OCI-LY1 (cell line): ENCODE measurements at regions not wholly inside any gene's neighbourhood (a gene's known extent, or its start where the extent isn't known, plus 50 kb on each side); places are given as distances from the start of the nearest gene placed in this dataset.

ENCODE experiments used
- H2AFZ ChIP-seq: fragments of 200-600 bp; sonication (generic), shearing (Covaris generic); 2 replicates; pipeline ENCODE4 v1.6.0; 2014; ENCODE audit warnings: antibody characterized with exemption, mild to moderate bottlenecking, low read length
- H3F3A ChIP-seq: fragments of 200-600 bp; sonication (generic), shearing (Covaris generic); 2 replicates; pipeline ENCODE4 v1.6.0; 2014; ENCODE audit warnings: mild to moderate bottlenecking, antibody characterized with exemption, low read length, moderate library complexity; ENCODE audit not compliant: insufficient read depth
- H3K27ac ChIP-seq: fragments of 200-600 bp; sonication (generic); 2 replicates; pipeline ENCODE4 v1.5.1; 2014; ENCODE audit warnings: low read length, mixed run types, mild to moderate bottlenecking, low read depth; ENCODE audit not compliant: poor library complexity, severe bottlenecking
- H3K27me3 ChIP-seq: fragments of 200-600 bp; sonication (generic); 2 replicates; pipeline ENCODE4 v1.6.0; 2014; ENCODE audit warnings: antibody characterized with exemption, mild to moderate bottlenecking, low read length, moderate library complexity; ENCODE audit not compliant: insufficient read depth
- H3K36me3 ChIP-seq: fragments of 200-600 bp; sonication (generic); 2 replicates; pipeline ENCODE4 v1.6.1; 2014; ENCODE audit warnings: mild to moderate bottlenecking, antibody characterized with exemption, low read length, moderate library complexity, mixed read lengths; ENCODE audit not compliant: insufficient read depth
- H3K4me1 ChIP-seq: fragments of 200-600 bp; sonication (generic); 2 replicates; pipeline ENCODE4 v1.5.1; 2014; ENCODE audit warnings: mild to moderate bottlenecking, low read length, moderate library complexity; ENCODE audit not compliant: insufficient read depth, severe bottlenecking
- H3K4me2 ChIP-seq: fragments of 200-600 bp; sonication (generic), shearing (Covaris generic); 2 replicates; pipeline ENCODE4 v1.6.1; 2014; ENCODE audit warnings: low read length
- H3K4me3 ChIP-seq: fragments of 200-600 bp; sonication (generic); 2 replicates; pipeline ENCODE4 v1.5.1; 2014; ENCODE audit warnings: low read length, low read depth, mild to moderate bottlenecking, mixed read lengths; ENCODE audit not compliant: poor library complexity, severe bottlenecking
- H3K79me2 ChIP-seq: fragments of 200-600 bp; shearing (Covaris generic); 2 replicates; pipeline ENCODE4 v1.6.1; 2016; ENCODE audit warnings: mixed run types, low read length, mixed read lengths; ENCODE audit not compliant: insufficient read depth
- H3K9ac ChIP-seq: fragments of 200-600 bp; sonication (generic), shearing (Covaris generic); 2 replicates; pipeline ENCODE4 v1.6.1; 2014; ENCODE audit warnings: mild to moderate bottlenecking, low read length, mixed read lengths
- H3K9me2 ChIP-seq: fragments of 200-600 bp; sonication (generic), shearing (Covaris generic); 2 replicates; pipeline ENCODE4 v1.6.1; 2014; ENCODE audit warnings: low read depth, mild to moderate bottlenecking, low read length, mixed read lengths
- H3K9me3 ChIP-seq: fragments of 200-600 bp; shearing (Covaris generic); 2 replicates; pipeline ENCODE4 v1.6.1; 2014; ENCODE audit warnings: low read length, mixed read lengths
- H4K20me1 ChIP-seq: fragments of 200-600 bp; sonication (generic), shearing (Covaris generic); 2 replicates; pipeline ENCODE4 v1.6.0; 2016; ENCODE audit warnings: mild to moderate bottlenecking, low read length; ENCODE audit not compliant: insufficient read depth
- EZH2 ChIP-seq: fragments of 200-600 bp; sonication (generic), shearing (Covaris generic); IDR thresholded peaks from 2 replicates; pipeline ENCODE4 v1.8.0; 2017; ENCODE audit warnings: borderline replicate concordance, mixed run types, mild to moderate bottlenecking, antibody characterized with exemption, low read length, moderate library complexity, mixed read lengths
- TF ChIP-seq, protein P1 (sequence below): fragments of 200-600 bp; sonication (generic), shearing (Covaris generic); IDR thresholded peaks from 2 replicates; pipeline ENCODE4 v1.5.1; 2017; ENCODE audit warnings: mild to moderate bottlenecking, antibody characterized with exemption, low read length, moderate library complexity, mixed read lengths

DNA sequence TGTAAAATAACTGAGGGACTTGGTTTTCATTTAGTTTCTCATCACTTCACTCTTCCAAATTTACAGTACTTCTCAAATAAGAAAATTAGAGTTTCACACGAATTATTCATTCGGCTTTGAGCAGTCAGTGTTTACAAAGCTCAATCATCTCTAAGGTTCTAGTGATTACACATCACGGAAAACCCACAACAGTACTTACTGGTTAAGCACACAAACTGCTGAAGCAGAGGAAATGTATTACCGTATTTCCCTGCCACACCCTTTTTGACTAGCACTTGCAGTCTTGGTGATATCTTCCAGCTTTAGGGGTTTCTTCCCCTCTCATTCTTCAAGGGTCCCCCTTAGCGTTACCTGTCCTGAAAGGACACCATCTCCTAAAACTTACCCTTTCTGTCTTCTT, 164.8 kb upstream of the CDIN1 start:
- Histone ChIP-seq H3K4me1 (no peaks in the 10 kb centered on the region), H4K20me1 (no peaks in the 10 kb centered on the region), H3K9me2 (no peaks in the 10 kb centered on the region), H3K36me3 (no peaks in the 10 kb centered on the region), H3F3A (no peaks in the 10 kb centered on the region), H3K4me3 (no peak overlapping the region), H3K27ac (no peak overlapping the region), H3K27me3 (no peaks in the 10 kb centered on the region), H3K9ac (no peak overlapping the region), H2AFZ (no peak overlapping the region), H3K79me2 (no peaks in the 10 kb centered on the region), H3K4me2 (no peak overlapping the region), H3K9me3 (no peaks in the 10 kb centered on the region)
- no peak for TF ChIP-seq EZH2
- TF ChIP-seq, protein P1, sequence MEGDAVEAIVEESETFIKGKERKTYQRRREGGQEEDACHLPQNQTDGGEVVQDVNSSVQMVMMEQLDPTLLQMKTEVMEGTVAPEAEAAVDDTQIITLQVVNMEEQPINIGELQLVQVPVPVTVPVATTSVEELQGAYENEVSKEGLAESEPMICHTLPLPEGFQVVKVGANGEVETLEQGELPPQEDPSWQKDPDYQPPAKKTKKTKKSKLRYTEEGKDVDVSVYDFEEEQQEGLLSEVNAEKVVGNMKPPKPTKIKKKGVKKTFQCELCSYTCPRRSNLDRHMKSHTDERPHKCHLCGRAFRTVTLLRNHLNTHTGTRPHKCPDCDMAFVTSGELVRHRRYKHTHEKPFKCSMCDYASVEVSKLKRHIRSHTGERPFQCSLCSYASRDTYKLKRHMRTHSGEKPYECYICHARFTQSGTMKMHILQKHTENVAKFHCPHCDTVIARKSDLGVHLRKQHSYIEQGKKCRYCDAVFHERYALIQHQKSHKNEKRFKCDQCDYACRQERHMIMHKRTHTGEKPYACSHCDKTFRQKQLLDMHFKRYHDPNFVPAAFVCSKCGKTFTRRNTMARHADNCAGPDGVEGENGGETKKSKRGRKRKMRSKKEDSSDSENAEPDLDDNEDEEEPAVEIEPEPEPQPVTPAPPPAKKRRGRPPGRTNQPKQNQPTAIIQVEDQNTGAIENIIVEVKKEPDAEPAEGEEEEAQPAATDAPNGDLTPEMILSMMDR, result no peak

DNA sequence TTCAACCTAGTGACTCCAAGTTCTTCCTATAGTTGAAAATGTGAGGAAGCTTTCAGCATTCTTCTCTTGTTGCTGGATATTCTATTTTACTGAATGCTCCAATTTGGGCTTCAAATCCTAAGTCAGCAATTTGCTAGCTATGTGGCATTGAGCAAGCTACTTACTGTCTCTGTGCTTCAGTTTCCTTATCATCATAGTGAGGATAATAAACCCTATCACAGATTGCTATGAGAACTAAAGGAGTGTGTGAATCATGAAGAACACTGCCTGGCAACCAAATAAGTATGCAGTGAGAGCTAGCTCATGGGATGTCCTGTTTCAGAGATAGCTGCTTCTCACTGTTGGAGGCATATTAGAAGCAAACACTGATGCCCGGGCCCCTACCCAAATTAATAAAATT, 163.8 kb upstream of the CDIN1 start:
- no peak for TF ChIP-seq EZH2
- TF ChIP-seq, protein P1, result no peak
- Histone ChIP-seq H3K9ac (no peak overlapping the region), H3K4me3 (no peak overlapping the region), H3K9me2 (no peaks in the 10 kb centered on the region), H3K4me1 (no peaks in the 10 kb centered on the region), H3K9me3 (no peaks in the 10 kb centered on the region), H3F3A (no peaks in the 10 kb centered on the region), H3K27ac (no peak overlapping the region), H3K27me3 (no peaks in the 10 kb centered on the region), H3K4me2 (no peak overlapping the region), H2AFZ (no peak overlapping the region), H3K36me3 (no peaks in the 10 kb centered on the region), H4K20me1 (no peaks in the 10 kb centered on the region), H3K79me2 (no peaks in the 10 kb centered on the region)

DNA sequence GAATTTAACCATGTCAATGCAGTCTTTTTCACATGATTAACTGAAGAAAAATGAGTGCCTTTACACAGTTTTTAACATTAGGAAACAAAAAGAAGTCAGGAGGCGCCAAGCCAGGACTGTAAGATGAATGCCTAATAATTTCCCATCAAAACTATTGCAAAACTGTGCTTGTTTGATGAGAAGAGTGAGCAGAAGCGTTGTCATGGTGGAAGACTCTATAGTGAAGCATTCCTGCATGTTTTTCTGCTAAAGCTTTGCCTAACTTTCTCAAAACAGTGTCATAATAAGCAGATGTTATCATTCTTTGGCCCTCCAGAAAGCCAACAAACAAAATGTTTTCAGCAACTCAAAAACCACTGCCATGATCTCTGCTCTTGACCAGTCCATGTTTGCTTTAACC, 156.8 kb upstream of the CDIN1 start:
- Histone ChIP-seq H2AFZ (no peak overlapping the region), H3K9ac (no peak overlapping the region), H3K4me3 (no peak overlapping the region), H3K4me2 (no peak overlapping the region), H4K20me1 (no peaks in the 10 kb centered on the region), H3K79me2 (no peaks in the 10 kb centered on the region), H3K9me2 (no peaks in the 10 kb centered on the region), H3F3A (no peaks in the 10 kb centered on the region), H3K4me1 (no peaks in the 10 kb centered on the region), H3K27ac (no peak overlapping the region), H3K9me3 (no peaks in the 10 kb centered on the region), H3K36me3 (no peaks in the 10 kb centered on the region), H3K27me3 (no peaks in the 10 kb centered on the region)
- TF ChIP-seq, protein P1, result no peak
- no peak for TF ChIP-seq EZH2
